CD4-positive, alpha-beta memory T cell (primary cell): ENCODE measurements at regions not wholly inside any gene's neighbourhood (a gene's known extent, or its start where the extent isn't known, plus 50 kb on each side); places are given as distances from the start of the nearest gene placed in this dataset.

Experiments
- CTCF ChIA-PET: fragments of 350-600 bp; sonication (Branson Sonifier 250); formaldehyde crosslinking; loops from one replicate; lab custom pipeline; 2021; ENCODE audit warnings: inconsistent platforms; ENCODE audit not compliant: partially characterized antibody; lab: Charles Lee
- POLR2A ChIA-PET: fragments of 350-600 bp; sonication (Branson Sonifier 250); formaldehyde crosslinking; loops from one replicate; lab custom pipeline; 2021; ENCODE audit not compliant: partially characterized antibody; lab: Charles Lee
- DNase-seq, 5 donors: peaks; one replicate each; pipeline versions ENCODE4 v3.0.0 to v3.0.0-alpha.2; 2020 to 2022; ENCODE audit warnings: mixed read lengths in 1 of 5
- H3K27ac ChIP-seq: one replicate; pipeline ENCODE4 v1.7.0; 2013; ENCODE audit warnings: low read depth, low read length
- H3K27me3 ChIP-seq: 2 replicates; pipeline ENCODE4 v1.7.0; 2013; ENCODE audit warnings: mild to moderate bottlenecking, low read length, moderate library complexity; ENCODE audit not compliant: insufficient read depth
- H3K36me3 ChIP-seq: 2 replicates; pipeline ENCODE4 v1.7.0; 2013; ENCODE audit warnings: mild to moderate bottlenecking, low read length, moderate library complexity; ENCODE audit not compliant: insufficient read depth
- H3K4me1 ChIP-seq: 2 replicates; pipeline ENCODE4 v1.7.0; 2013; ENCODE audit warnings: mild to moderate bottlenecking, low read length, moderate library complexity; ENCODE audit not compliant: insufficient read depth
- H3K4me3 ChIP-seq, 2 donors: one replicate each; pipeline ENCODE4 v1.7.0; 2013; ENCODE audit warnings: low read length in 2 of 2, mild to moderate bottlenecking in 1 of 2
- H3K9me3 ChIP-seq, 2 donors: one replicate each; pipeline ENCODE4 v1.7.0; 2013; ENCODE audit warnings: low read length in 2 of 2, control low read depth in 1 of 2; ENCODE audit not compliant: control insufficient read depth in 1 of 2
- H3K27ac Mint-ChIP-seq, 7 donors: one replicate each; pipeline ENCODE4 v1.8.0; 2020 to 2021; ENCODE audit warnings: mixed read lengths in 7 of 7, mild to moderate bottlenecking in 6 of 7, inconsistent platforms in 3 of 7, moderate library complexity in 3 of 7
- H3K27me3 Mint-ChIP-seq, 2 donors: one replicate each; pipeline ENCODE4 v1.8.0; 2020 to 2021; ENCODE audit warnings: mixed read lengths in 2 of 2
- H3K36me3 Mint-ChIP-seq, 2 donors: one replicate each; pipeline ENCODE4 v1.8.0; 2020 to 2021; ENCODE audit warnings: mixed read lengths in 2 of 2, inconsistent platforms in 1 of 2, mild to moderate bottlenecking in 1 of 2
- H3K4me1 Mint-ChIP-seq, 4 donors: one replicate each; pipeline ENCODE4 v1.8.0; 2020 to 2021; ENCODE audit warnings: mixed read lengths in 4 of 4, mild to moderate bottlenecking in 1 of 4
- H3K4me3 Mint-ChIP-seq, 8 donors: one replicate each; pipeline ENCODE4 v1.8.0; 2020 to 2021; ENCODE audit warnings: mixed read lengths in 8 of 8, mild to moderate bottlenecking in 7 of 8, moderate library complexity in 6 of 8, inconsistent platforms in 3 of 8
- H3K9me3 Mint-ChIP-seq, 8 donors: one replicate each; pipeline ENCODE4 v1.8.0; 2020 to 2021; ENCODE audit warnings: mixed read lengths in 8 of 8, mild to moderate bottlenecking in 5 of 8, inconsistent platforms in 3 of 8, moderate library complexity in 1 of 8
- intact Hi-C: fragments of 100-400 bp; cut with micrococcal nuclease; formaldehyde crosslinking; loops from one replicate; pipeline ENCODE4 v1.15.1; 2023

GRCh38 chr5:153895266-153895665 is 143.4 kb downstream of the FAM114A2 start:
- no peaks in the 10 kb centered on the region for H3K36me3 Mint-ChIP-seq
- intact Hi-C loops, result no loop called here

DNA sequence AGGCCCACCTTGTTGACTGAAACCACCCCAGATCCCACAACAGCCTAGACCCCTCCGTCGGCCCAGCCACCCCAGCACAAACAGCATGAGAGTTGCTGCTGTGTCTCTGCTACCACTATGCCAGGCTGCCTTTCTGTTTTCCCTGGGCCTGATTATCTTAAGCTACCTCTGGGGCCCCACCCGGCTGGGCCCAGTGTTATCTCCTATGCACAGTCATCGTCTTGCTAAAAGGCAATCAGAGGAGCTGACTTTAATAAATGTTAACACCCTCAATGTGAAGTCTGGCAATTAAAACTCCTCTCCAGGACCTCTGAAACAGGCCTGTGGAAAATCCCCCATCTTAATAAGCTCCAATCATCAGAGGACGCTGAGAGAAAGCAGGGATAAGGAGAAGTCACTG is 144.9 kb downstream of the FAM114A2 start:
- POLR2A ChIA-PET, result no interaction called here
- no peaks in the 10 kb centered on the region for H3K4me1 Mint-ChIP-seq
- Histone ChIP-seq H3K27me3 (no peaks in the 10 kb centered on the region), H3K36me3 (no peaks in the 10 kb centered on the region), H3K9me3 (no peaks in the 10 kb centered on the region), H3K4me1 (no peaks in the 10 kb centered on the region), H3K4me3 (no peak overlapping the region), H3K27ac (no peak overlapping the region)
- no peak overlapping the region for H3K27ac Mint-ChIP-seq
- peaks cover 1 to 3% of the 10 kb centered on the region in 2 donors for H3K27me3 Mint-ChIP-seq
- DNase-seq, result no peak
- H3K4me3 Mint-ChIP-seq, result no peak overlapping the region
- no peaks in the 10 kb centered on the region for H3K9me3 Mint-ChIP-seq
- no peaks in the 10 kb centered on the region for H3K36me3 Mint-ChIP-seq
- intact Hi-C loops, result no loop called here
- CTCF ChIA-PET, result no interaction called here

More at GRCh38 chr5:153895266-153895665, 143.4 kb downstream of the FAM114A2 start:
- Histone ChIP-seq H3K27me3 (no peaks in the 10 kb centered on the region), H3K9me3 (no peaks in the 10 kb centered on the region), H3K4me1 (no peaks in the 10 kb centered on the region), H3K36me3 (no peaks in the 10 kb centered on the region), H3K27ac (no peak overlapping the region), H3K4me3 (no peak overlapping the region)
- POLR2A ChIA-PET, result no interaction called here
- Mint-ChIP-seq H3K9me3 (no peaks in the 10 kb centered on the region), H3K27ac (no peak overlapping the region), H3K4me1 (no peaks in the 10 kb centered on the region), H3K27me3 (peaks cover 1 to 3% of the 10 kb centered on the region in 2 donors), H3K4me3 (no peak overlapping the region)
- CTCF ChIA-PET, result no interaction called here
- DNase-seq, result no peak

DNA sequence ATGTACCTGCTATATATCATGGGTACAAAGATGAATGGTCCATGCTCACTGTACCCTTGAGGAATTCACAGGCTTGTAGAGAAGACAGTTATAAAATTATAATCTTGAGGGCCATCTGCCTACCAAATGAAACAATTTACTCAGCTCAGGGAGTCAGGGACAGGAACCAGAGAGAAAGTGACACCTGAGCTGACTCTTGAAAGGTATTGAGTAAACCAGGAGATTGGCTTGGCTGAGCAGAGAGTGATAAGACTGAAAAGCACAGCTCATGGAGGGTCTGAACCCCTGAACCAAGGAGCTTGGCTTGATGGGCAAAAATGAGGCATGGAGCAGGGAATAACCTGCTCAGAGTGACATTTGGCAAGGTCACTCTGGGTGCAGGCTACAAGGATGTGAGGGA is 147.3 kb downstream of the FAM114A2 start:
- Histone ChIP-seq H3K4me1 (no peaks in the 10 kb centered on the region), H3K4me3 (no peak overlapping the region), H3K36me3 (no peaks in the 10 kb centered on the region), H3K27me3 (no peaks in the 10 kb centered on the region), H3K9me3 (no peaks in the 10 kb centered on the region), H3K27ac (no peak overlapping the region)
- Mint-ChIP-seq H3K27me3 (peaks cover 0 to 1% of the 10 kb centered on the region in 2 donors), H3K36me3 (no peaks in the 10 kb centered on the region), H3K27ac (no peak overlapping the region), H3K4me1 (no peaks in the 10 kb centered on the region), H3K9me3 (no peaks in the 10 kb centered on the region), H3K4me3 (no peak overlapping the region)
- ChIA-PET POLR2A (no interaction called here), CTCF (no interaction called here)
- intact Hi-C loops, result no loop called here
- no peak for DNase-seq

DNA sequence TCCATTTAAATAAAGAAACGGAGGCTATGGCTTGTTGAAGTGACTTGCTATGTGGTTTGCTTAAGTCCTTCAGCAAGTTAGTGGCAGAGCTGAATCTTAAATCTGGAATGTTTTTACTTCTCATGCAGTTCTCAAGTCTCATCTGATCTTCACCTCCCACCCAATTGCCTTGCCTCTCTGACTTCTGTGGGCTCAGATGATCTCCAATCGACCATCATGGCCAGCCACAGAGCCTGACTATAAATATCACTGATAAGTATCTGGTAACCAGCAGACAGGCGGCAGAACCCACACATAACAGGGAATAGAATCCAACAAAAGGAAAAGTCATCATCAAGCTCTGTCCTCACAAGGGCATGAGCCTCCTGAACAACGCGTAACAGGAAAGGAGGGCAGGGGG is 149.9 kb downstream of the FAM114A2 start:
- POLR2A ChIA-PET, result no interaction called here
- H3K36me3 Mint-ChIP-seq, result no peaks in the 10 kb centered on the region
- Histone ChIP-seq H3K9me3 (no peaks in the 10 kb centered on the region), H3K36me3 (no peaks in the 10 kb centered on the region), H3K27me3 (no peaks in the 10 kb centered on the region), H3K27ac (no peak overlapping the region), H3K4me1 (no peaks in the 10 kb centered on the region), H3K4me3 (no peak overlapping the region)
- no peak overlapping the region for H3K27ac Mint-ChIP-seq
- DNase-seq, result no peak
- H3K9me3 Mint-ChIP-seq, result no peaks in the 10 kb centered on the region
- H3K4me3 Mint-ChIP-seq, result no peak overlapping the region
- peaks cover 0 to 2% of the 10 kb centered on the region in 2 donors for H3K27me3 Mint-ChIP-seq
- CTCF ChIA-PET, result no interaction called here
- no peaks in the 10 kb centered on the region for H3K4me1 Mint-ChIP-seq
- intact Hi-C loops, result no loop called here

GRCh38 chr5:153885141-153885540 is 153.6 kb downstream of the FAM114A2 start:
- H3K9me3 ChIP-seq, result no peaks in the 10 kb centered on the region
- CTCF ChIA-PET, result no interaction called here
- no peak overlapping the region for H3K4me3 Mint-ChIP-seq

GRCh38 chr5:153884612-153884957 is 154.1 kb downstream of the FAM114A2 start:
- no peak overlapping the region for H3K27ac ChIP-seq
- ChIA-PET CTCF (no interaction called here), POLR2A (no interaction called here)
- Mint-ChIP-seq H3K9me3 (no peaks in the 10 kb centered on the region), H3K4me3 (no peak overlapping the region), H3K36me3 (no peaks in the 10 kb centered on the region), H3K27ac (no peak overlapping the region), H3K27me3 (peaks cover 4 to 6% of the 10 kb centered on the region in 2 donors), H3K4me1 (no peaks in the 10 kb centered on the region)
- intact Hi-C loops, result no loop called here
- no peaks in the 10 kb centered on the region for H3K9me3 ChIP-seq
- no peaks in the 10 kb centered on the region for H3K36me3 ChIP-seq
- no peak overlapping the region for H3K4me3 ChIP-seq
- DNase-seq, result no peak
- H3K27me3 ChIP-seq, result no peaks in the 10 kb centered on the region
- H3K4me1 ChIP-seq, result no peaks in the 10 kb centered on the region

More at GRCh38 chr5:153885141-153885540, 153.6 kb downstream of the FAM114A2 start:
- Mint-ChIP-seq H3K9me3 (no peaks in the 10 kb centered on the region), H3K27me3 (peaks cover 4 to 6% of the 10 kb centered on the region in 2 donors), H3K4me1 (no peaks in the 10 kb centered on the region), H3K36me3 (no peaks in the 10 kb centered on the region), H3K27ac (no peak overlapping the region)
- POLR2A ChIA-PET, result no interaction called here
- no peaks in the 10 kb centered on the region for H3K36me3 ChIP-seq
- H3K4me3 ChIP-seq, result no peak overlapping the region
- H3K27me3 ChIP-seq, result no peaks in the 10 kb centered on the region
- intact Hi-C loops, result no loop called here
- DNase-seq, result no peak
- no peaks in the 10 kb centered on the region for H3K4me1 ChIP-seq
- no peak overlapping the region for H3K27ac ChIP-seq

DNA sequence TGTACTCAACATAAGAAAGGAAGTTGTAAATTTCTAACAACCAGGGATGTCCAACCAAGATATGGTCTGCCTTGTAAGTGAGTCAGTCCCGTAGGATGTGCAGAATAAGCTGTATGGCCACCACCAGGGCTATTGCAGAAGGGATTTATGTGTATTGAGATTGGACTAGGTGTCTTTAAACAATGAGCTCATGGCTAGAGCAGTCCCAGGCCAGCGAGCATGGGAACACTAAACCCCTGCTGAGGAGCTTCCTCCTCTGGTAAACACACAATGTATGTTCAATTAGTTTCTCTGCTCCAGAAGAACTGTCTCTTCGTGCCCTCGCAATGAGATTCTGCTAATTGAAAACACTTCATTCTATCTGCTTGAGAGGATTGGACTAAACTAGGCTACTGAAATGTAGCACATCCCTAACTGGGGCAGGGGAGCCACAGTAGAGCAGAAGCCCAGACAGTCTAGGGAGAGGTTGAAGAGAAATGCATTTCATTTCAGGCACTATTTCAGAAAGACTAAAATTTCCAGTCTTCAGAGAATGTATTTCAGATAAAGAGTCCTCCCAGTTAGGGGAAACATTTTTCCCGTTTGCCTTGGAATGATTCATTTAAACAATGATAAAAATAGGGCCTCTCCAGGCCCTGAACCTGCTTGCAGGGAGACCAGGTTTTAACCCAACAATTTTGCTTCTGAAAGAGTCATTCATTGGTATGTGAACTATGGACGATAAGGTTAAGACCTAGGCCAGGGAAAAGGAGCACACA is 154.7 kb downstream of the FAM114A2 start:
- POLR2A ChIA-PET, result no interaction called here

More for the DNA sequence above, 154.7 kb downstream of the FAM114A2 start:
- Histone ChIP-seq H3K4me1 (no peaks in the 10 kb centered on the region), H3K4me3 (no peak overlapping the region), H3K27me3 (no peaks in the 10 kb centered on the region), H3K36me3 (no peaks in the 10 kb centered on the region), H3K27ac (no peak overlapping the region), H3K9me3 (no peaks in the 10 kb centered on the region)
- Mint-ChIP-seq H3K4me1 (no peaks in the 10 kb centered on the region), H3K9me3 (no peaks in the 10 kb centered on the region), H3K4me3 (no peak overlapping the region), H3K27me3 (peaks cover 4 to 6% of the 10 kb centered on the region in 2 donors), H3K36me3 (no peaks in the 10 kb centered on the region), H3K27ac (no peak overlapping the region)
- no peak for DNase-seq
- intact Hi-C loops, result no loop called here
- CTCF ChIA-PET, result no interaction called here
